Heart right ventricle (tissue), 16 donors: ENCODE measurements at regions not wholly inside any gene's neighbourhood (a gene's known extent, or its start where the extent isn't known, plus 50 kb on each side); places are given as distances from the start of the nearest gene placed in this dataset.

Experiments used
- ATAC-seq, 8 donors: fragments of 200-7000 bp; cut with Tn5 transposase; one replicate each; pipeline ENCODE4 v1.9.1; 2020; ENCODE audit warnings: mild to moderate bottlenecking in 8 of 8, moderate library complexity in 8 of 8, moderate number of reproducible peaks in 1 of 8
- DNase-seq, 2 donors: peaks; one replicate each; pipeline ENCODE4 v3.0.0-alpha.2; 2020
- H3K27ac ChIP-seq, 10 donors: fragments of 200-600 bp; sonication (generic) in 2 of 10; one replicate each; pipeline versions ENCODE4 v1.5.0 to v1.8.0; 2020 to 2022; ENCODE audit warnings: mild to moderate bottlenecking in 3 of 10
- H3K27me3 ChIP-seq, 7 donors: fragments of 200-600 bp; one replicate each; pipeline ENCODE4 v1.8.0; 2021 to 2022; ENCODE audit warnings: mild to moderate bottlenecking in 2 of 7
- H3K36me3 ChIP-seq, 9 donors: fragments of 200-600 bp; sonication (generic) in 1 of 9; one replicate each; pipeline versions ENCODE4 v1.5.0 to v1.8.0; 2020 to 2022; ENCODE audit warnings: mild to moderate bottlenecking in 2 of 9
- H3K4me1 ChIP-seq, 9 donors: fragments of 200-600 bp; sonication (generic) in 1 of 9; one replicate each; pipeline versions ENCODE4 v1.5.0 to v1.8.0; 2020 to 2022; ENCODE audit warnings: mild to moderate bottlenecking in 4 of 9
- H3K4me3 ChIP-seq, 10 donors: fragments of 200-600 bp; sonication (generic) in 2 of 10; one replicate each; pipeline versions ENCODE4 v1.5.0 to v1.8.0; 2020 to 2022; ENCODE audit warnings: mild to moderate bottlenecking in 7 of 10, moderate library complexity in 2 of 10
- H3K9me3 ChIP-seq, 11 donors: fragments of 200-600 bp in 10 of 11; sonication (generic) in 2 of 11; one replicate each; pipeline versions ENCODE4 v1.5.0 to v1.8.0; 2013 to 2022; ENCODE audit warnings: mild to moderate bottlenecking in 2 of 11, control low read depth in 1 of 11, moderate library complexity in 1 of 11
- WGBS, 2 donors: extraction: QIAGEN DNeasy Blood & Tissue Kit; methylation state at CpG; one replicate each; pipeline ENCODE4 v1.1.7; 2013; ENCODE audit warnings: inconsistent platforms in 1 of 2; 5-methylcytosine and 5-hydroxymethylcytosine counted together
- intact Hi-C, 10 donors: fragments of 100-400 bp; cut with DNase I; formaldehyde crosslinking; loops; one replicate each; pipeline versions ENCODE4 v1.11.1 to v1.14.2; 2022
- TF ChIP-seq, protein P1 (sequence below), 9 donors: fragments of 200-600 bp; sonication (generic) in 2 of 9; IDR thresholded peaks; one replicate each; pipeline versions ENCODE4 v1.5.0 to v1.8.0; 2021 to 2022; ENCODE audit warnings: antibody characterized with exemption in 9 of 9, mild to moderate bottlenecking in 5 of 9, moderate library complexity in 1 of 9
- donor health status: Arrhythmogenic right ventricular cardiomyopathy.
- donor health status: ischemic (EF 13 %, LVEDD 7.1; RV severe dilation, severe dysfunction).
- donor health status: healthy with polysubstance abuse.
- donor health status: DM: no; HTN: yes; CAD: no.
- donor health status: DM: no; HTN: no; CAD: no.
- donor health status: ischemic (EF 25% LVEDD 6.9; RV normal size, moderate dysfunction).
- donor health status: ischemic (EF 25% LVEDD 5.7; RV mildly dilated, moderate dysfunction).
- donor health status: healthy.
- donor health status: DM: yes; HTN: yes; CAD: no.
- donor health status: Ischemic cardiomyopathy.
- donor health status: ischemic (EF 35%, LVEDD 5.7; RV mildly dilated, moderate dysfunction).
- donor health status: nonischemic (EF 11% LVEDD 7.7; RV severe dilation, severe dysfunction).
- donor health status: DM: yes; HTN: yes; CAD: no.
- donor health status: PGD.
- donor health status: ischemic (EF 29% LVEDD 5.4; RV normal size, mild dysfunction).
- donor health status: nonischemic (EF 23%, LVEDD 6.1; RV moderate dilation, normal function).

DNA sequence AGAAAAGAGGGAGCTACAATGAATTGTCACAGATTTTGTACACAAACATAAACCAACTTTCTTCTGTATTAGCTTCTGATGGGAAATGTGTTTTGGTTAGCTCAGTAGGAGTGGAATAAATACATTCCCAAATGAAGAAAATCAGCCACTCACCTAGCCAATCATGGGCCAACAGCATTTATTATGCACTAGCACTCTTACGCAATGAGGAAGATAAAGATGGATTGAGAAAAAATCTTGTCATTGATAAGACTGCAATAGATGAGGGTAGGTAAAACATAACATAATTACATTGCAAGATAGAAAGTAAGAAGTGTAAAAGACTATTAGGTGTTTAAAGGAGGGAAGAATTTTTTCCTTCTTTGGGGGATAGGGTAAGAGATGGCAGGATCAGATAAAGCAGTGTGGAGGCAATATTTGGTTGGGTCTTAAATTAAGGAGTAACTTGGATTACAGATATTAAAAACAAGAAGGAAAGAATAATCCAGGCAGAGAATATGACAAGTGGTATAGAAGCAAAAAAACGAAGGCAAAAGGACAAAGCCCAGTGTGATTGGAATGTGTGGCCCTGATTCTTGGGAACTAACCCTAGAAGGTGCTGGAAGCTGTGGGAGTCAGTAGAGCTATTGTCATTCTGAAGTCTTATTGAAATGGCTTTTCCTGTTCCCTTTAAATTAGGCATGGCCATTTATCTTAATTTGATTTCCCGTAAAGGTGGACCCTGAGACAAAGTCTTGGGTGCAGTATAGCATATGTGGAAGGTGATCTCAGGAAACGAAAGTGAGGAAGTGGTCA, 208.4 kb upstream of the MEX3C start:
- H3K36me3 ChIP-seq = no peaks in the 10 kb centered on the region
- DNase-seq (no peak), ATAC-seq (no peak)
- TF ChIP-seq, protein P1, sequence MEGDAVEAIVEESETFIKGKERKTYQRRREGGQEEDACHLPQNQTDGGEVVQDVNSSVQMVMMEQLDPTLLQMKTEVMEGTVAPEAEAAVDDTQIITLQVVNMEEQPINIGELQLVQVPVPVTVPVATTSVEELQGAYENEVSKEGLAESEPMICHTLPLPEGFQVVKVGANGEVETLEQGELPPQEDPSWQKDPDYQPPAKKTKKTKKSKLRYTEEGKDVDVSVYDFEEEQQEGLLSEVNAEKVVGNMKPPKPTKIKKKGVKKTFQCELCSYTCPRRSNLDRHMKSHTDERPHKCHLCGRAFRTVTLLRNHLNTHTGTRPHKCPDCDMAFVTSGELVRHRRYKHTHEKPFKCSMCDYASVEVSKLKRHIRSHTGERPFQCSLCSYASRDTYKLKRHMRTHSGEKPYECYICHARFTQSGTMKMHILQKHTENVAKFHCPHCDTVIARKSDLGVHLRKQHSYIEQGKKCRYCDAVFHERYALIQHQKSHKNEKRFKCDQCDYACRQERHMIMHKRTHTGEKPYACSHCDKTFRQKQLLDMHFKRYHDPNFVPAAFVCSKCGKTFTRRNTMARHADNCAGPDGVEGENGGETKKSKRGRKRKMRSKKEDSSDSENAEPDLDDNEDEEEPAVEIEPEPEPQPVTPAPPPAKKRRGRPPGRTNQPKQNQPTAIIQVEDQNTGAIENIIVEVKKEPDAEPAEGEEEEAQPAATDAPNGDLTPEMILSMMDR (IDR thresholded peaks at IDR 0.05) = no peak
- intact Hi-C loops = no loop called here
- H3K27ac ChIP-seq = no peak overlapping the region
- no peak overlapping the region for H3K4me3 ChIP-seq
- no peaks in the 10 kb centered on the region for H3K27me3 ChIP-seq
- no peaks in the 10 kb centered on the region for H3K9me3 ChIP-seq
- no peaks in the 10 kb centered on the region for H3K4me1 ChIP-seq
- WGBS, 2 donors = 69 to 75% methylated on average over 4 of the region's 4 CpGs

DNA sequence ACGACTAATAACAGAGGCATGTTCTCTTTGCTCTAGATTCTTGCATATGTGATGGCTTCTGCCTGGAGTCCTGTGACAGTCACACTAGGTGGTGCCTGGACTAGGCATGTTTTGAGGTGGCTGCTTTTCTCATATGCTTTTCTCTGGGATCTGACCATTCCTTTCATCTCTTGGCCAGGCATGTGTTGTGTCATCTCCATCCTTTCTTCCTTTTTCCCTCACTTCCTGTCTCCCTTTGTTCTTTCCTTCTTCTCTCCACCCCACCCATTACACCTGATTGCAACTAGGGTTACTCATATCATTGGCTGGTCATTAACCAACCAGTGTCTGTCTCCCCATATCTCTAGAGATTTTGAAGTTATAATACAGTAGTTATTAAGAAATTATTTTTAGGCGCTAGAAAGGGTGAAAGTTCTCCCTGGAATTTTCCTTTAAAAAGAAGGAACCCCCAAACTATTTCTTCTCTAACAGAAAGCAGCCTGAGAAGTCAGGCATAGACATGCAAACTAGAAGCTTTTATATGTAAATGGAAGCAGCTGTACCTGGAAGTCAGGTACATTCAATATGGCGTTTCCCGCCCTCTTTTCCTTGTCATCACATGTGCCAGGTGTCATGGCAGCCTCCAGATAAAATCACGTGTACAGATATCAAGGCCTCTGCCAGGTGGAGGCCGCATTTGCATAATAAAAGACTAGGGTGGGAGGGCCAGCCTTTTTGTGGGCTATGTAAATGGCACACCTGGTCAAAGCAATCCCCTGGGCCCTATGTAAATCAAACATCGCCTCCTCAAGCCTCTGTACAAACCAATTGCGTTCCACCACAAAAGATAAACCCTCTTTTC, 220.4 kb upstream of the MEX3C start:
- TF ChIP-seq, protein P1 (IDR thresholded peaks at IDR 0.05) = no peak
- H3K4me1 ChIP-seq = no peaks in the 10 kb centered on the region
- no peak overlapping the region for H3K27ac ChIP-seq
- no peaks in the 10 kb centered on the region for H3K9me3 ChIP-seq
- no peak for ATAC-seq
- 77 to 84% methylated on average over 8 of the region's 8 CpGs for WGBS, 2 donors
- no peaks in the 10 kb centered on the region for H3K27me3 ChIP-seq
- no peak for DNase-seq
- no peaks in the 10 kb centered on the region for H3K36me3 ChIP-seq
- H3K4me3 ChIP-seq = no peak overlapping the region
- intact Hi-C loops = loop anchor here in 1 of 10 donors (10.0 kb wide), 1 partner anchor 57 kb away; no protein-coding TSS in a partner anchor

DNA sequence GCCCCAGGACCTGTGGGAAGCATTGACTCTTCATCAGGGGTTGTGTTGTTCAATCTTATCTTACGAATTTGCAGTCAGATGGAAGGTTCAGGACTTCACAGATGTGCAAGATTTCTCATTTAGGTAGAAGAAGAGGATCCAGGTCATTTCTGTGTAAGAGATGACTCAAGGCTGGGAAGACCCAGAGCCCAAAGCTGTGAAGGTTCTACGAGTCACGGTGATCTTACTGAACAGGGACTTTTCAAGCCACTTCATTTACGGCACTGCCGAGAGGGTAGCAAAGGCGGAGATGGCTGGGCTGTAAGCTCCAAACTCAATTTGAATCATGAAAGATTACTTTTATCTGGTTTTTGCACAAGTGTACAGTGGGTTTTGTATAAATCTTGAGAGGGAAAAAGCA, 228.0 kb upstream of the MEX3C start:
- intact Hi-C loops = no loop called here
- Histone ChIP-seq H3K27ac (no peak overlapping the region), H3K27me3 (no peaks in the 10 kb centered on the region), H3K36me3 (no peaks in the 10 kb centered on the region), H3K9me3 (no peaks in the 10 kb centered on the region), H3K4me3 (no peak overlapping the region), H3K4me1 (no peaks in the 10 kb centered on the region)
- DNase-seq (no peak), ATAC-seq (no peak)
- TF ChIP-seq, protein P1 (IDR thresholded peaks at IDR 0.05) = no peak
- WGBS, 2 donors = 79 to 85% methylated on average over 6 of the region's 6 CpGs

DNA sequence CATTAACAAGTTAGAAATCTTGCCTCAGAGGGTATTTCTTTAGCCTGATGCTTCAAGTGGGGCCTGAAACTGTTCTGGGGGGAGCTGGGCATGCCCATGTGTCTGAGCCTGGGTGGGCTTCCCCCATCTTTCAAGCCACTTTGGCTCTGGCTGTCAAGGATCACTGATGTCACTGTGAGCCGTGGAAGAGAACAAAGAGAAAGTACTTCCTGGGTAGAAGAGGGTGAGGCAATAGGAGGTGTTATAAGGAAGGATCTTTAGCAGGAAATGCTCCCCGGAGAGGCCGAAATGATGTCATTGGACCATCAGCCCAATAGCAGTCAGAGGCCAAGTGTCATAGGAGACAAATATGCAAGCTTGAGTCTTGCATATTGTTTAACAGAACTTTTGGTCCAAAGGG, 228.4 kb upstream of the MEX3C start:
- intact Hi-C loops = no loop called here
- ATAC-seq = no peak

More for the DNA sequence above, 228.4 kb upstream of the MEX3C start:
- TF ChIP-seq, protein P1 (IDR thresholded peaks at IDR 0.05) = no peak
- Histone ChIP-seq H3K36me3 (no peaks in the 10 kb centered on the region), H3K4me3 (no peak overlapping the region), H3K27ac (no peak overlapping the region), H3K4me1 (no peaks in the 10 kb centered on the region), H3K9me3 (no peaks in the 10 kb centered on the region), H3K27me3 (no peaks in the 10 kb centered on the region)
- no peak for DNase-seq
- WGBS, 2 donors = 49% methylated on average over 3 of the region's 3 CpGs
